ENCODE measurements at regions not wholly inside any gene's neighbourhood (a gene's known extent, or its start where the extent isn't known, plus 50 kb on each side); places are given as distances from the start of the nearest gene placed in this dataset.

GRCh38 chr18:75638223-75638775, 210.8 kb upstream of the SMIM21 start:
- ATAC-seq (no peak), DNase-seq (no peak)
- Histone ChIP-seq H3K36me3 (no peaks in the 10 kb centered on the region), H3K27me3 (no peaks in the 10 kb centered on the region), H3K4me3 (peak overlapping the region in 1 of 4 donors; percentile 7), H3K4me1 (no peaks in the 10 kb centered on the region), H3K27ac (no peak overlapping the region), H3K9me3 (no peaks in the 10 kb centered on the region)
- TF ChIP-seq CTCF (IDR thresholded peaks at IDR 0.05 in 4 of 5, conservative IDR thresholded peaks at IDR 0.05 in 1 of 5): no peak
- no peak for TF ChIP-seq POLR2A (IDR thresholded peaks at IDR 0.05)
- in situ Hi-C loops (cut with MboI; ENCODE audit: low sequenced_read_pairs in 4 of 4): no loop called here
- intact Hi-C loops (cut with DNase I; ENCODE audit: low total_unique reads): loop anchor here (5.0 kb wide), 1 partner anchor 409 kb away; no protein-coding TSS in a partner anchor

- ATAC-seq (no peak), DNase-seq (no peak)
- Histone ChIP-seq H3K27me3 (no peaks in the 10 kb centered on the region), H3K27ac (no peak overlapping the region), H3K4me1 (no peaks in the 10 kb centered on the region), H3K9me3 (no peaks in the 10 kb centered on the region), H3K36me3 (no peaks in the 10 kb centered on the region), H3K4me3 (no peak overlapping the region)
- TF ChIP-seq CTCF (IDR thresholded peaks at IDR 0.05 in 4 of 5, conservative IDR thresholded peaks at IDR 0.05 in 1 of 5): no peak
- no peak for TF ChIP-seq POLR2A (IDR thresholded peaks at IDR 0.05)
- in situ Hi-C loops (cut with MboI; ENCODE audit: low sequenced_read_pairs in 4 of 4) (no loop called here), intact Hi-C loops (cut with DNase I; ENCODE audit: low total_unique reads) (loop anchor here (5.0 kb wide), 1 partner anchor 412 kb away; no protein-coding TSS in a partner anchor)
Measured at GRCh38 chr18:75635096-75635495, 207.6 kb upstream of the SMIM21 start.

- Histone ChIP-seq H3K27me3 (no peaks in the 10 kb centered on the region), H3K9me3 (no peaks in the 10 kb centered on the region), H3K4me1 (no peaks in the 10 kb centered on the region), H3K27ac (no peak overlapping the region), H3K36me3 (no peaks in the 10 kb centered on the region), H3K4me3 (no peak overlapping the region)
- intact Hi-C loops (cut with DNase I; ENCODE audit: low total_unique reads) (no loop called here), in situ Hi-C loops (cut with MboI; ENCODE audit: low sequenced_read_pairs in 4 of 4) (no loop called here)
- DNase-seq (no peak), ATAC-seq (no peak)
- TF ChIP-seq POLR2A (IDR thresholded peaks at IDR 0.05) (no peak), CTCF (IDR thresholded peaks at IDR 0.05 in 4 of 5, conservative IDR thresholded peaks at IDR 0.05 in 1 of 5) (no peak)
Measured at GRCh38 chr18:75625966-75626365, 198.5 kb upstream of the SMIM21 start.

- DNase-seq (no peak), ATAC-seq (no peak)
- TF ChIP-seq POLR2A (IDR thresholded peaks at IDR 0.05) (no peak), CTCF (IDR thresholded peaks at IDR 0.05 in 4 of 5, conservative IDR thresholded peaks at IDR 0.05 in 1 of 5) (no peak)
- Histone ChIP-seq H3K4me3 (no peak overlapping the region), H3K9me3 (no peaks in the 10 kb centered on the region), H3K27me3 (no peaks in the 10 kb centered on the region), H3K4me1 (no peaks in the 10 kb centered on the region), H3K36me3 (no peaks in the 10 kb centered on the region), H3K27ac (no peak overlapping the region)
- in situ Hi-C loops (cut with MboI; ENCODE audit: low sequenced_read_pairs in 4 of 4): no loop called here
- intact Hi-C loops (cut with DNase I; ENCODE audit: low total_unique reads): no loop called here
Measured at GRCh38 chr18:75624869-75625268, 197.4 kb upstream of the SMIM21 start.

- no peaks in the 10 kb centered on the region for H3K27me3 ChIP-seq
- in situ Hi-C loops (cut with MboI; ENCODE audit: low sequenced_read_pairs in 4 of 4) (no loop called here), intact Hi-C loops (cut with DNase I; ENCODE audit: low total_unique reads) (no loop called here)
- TF ChIP-seq POLR2A (IDR thresholded peaks at IDR 0.05): no peak
- no peak for TF ChIP-seq CTCF (IDR thresholded peaks at IDR 0.05 in 4 of 5, conservative IDR thresholded peaks at IDR 0.05 in 1 of 5)
- H3K4me3 ChIP-seq: no peak overlapping the region
- H3K36me3 ChIP-seq: no peaks in the 10 kb centered on the region
- no peaks in the 10 kb centered on the region for H3K9me3 ChIP-seq
- no peaks in the 10 kb centered on the region for H3K4me1 ChIP-seq
- DNase-seq (no peak), ATAC-seq (no peak)
- no peak overlapping the region for H3K27ac ChIP-seq
Measured at GRCh38 chr18:75621818-75622217, 194.3 kb upstream of the SMIM21 start.
